ENCODE measurements at regions not wholly inside any gene's neighbourhood (a gene's known extent, or its start where the extent isn't known, plus 50 kb on each side); places are given as distances from the start of the nearest gene placed in this dataset.

GRCh38 chrX:96224279-96224678 is 460.4 kb upstream of the DIAPH2 start:
- no peak for ATAC-seq
- no peaks in the 10 kb centered on the region for H3K4me1 Mint-ChIP-seq (ENCODE audit: low read depth)
- intact Hi-C loops (cut with micrococcal nuclease) = no loop called here

DNA sequence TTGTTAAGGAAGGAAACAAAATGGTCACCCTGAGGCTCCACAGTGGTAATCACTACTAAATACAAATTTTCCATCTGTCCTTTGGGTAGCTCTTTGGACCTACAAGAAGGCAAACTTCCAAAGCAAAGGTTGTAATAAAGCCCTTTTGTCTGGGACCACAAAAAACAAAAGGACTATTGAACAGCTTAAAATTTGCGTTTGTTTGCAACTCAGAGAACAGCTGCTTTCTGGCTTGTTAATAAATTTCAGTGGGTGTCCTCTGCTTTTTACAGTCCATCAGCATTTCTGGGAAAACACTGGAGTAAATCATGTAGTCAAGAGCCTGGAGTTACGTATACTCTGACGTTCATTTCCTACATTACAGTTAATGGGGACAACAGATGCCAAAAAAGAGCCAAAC is 439.7 kb upstream of the DIAPH2 start:
- no peak overlapping the region for H3K27ac Mint-ChIP-seq
- H3K9me3 Mint-ChIP-seq = peaks cover 2% of the 10 kb centered on the region
- ChIA-PET CTCF (no interaction called here), POLR2A (no interaction called here)
- no peaks in the 10 kb centered on the region for H3K36me3 Mint-ChIP-seq (ENCODE audit: low read depth)
- no peak overlapping the region for H3K4me3 Mint-ChIP-seq
- intact Hi-C loops (cut with micrococcal nuclease) = no loop called here
- no peak for ATAC-seq
- no peaks in the 10 kb centered on the region for H3K4me1 Mint-ChIP-seq (ENCODE audit: low read depth)
- no peaks in the 10 kb centered on the region for H3K27me3 Mint-ChIP-seq
- DNase-seq = no peak
- no peak for TF ChIP-seq CTCF (IDR thresholded peaks at IDR 0.05)

More at GRCh38 chrX:96224279-96224678, 460.4 kb upstream of the DIAPH2 start:
- ChIA-PET POLR2A (no interaction called here), CTCF (no interaction called here)
- Mint-ChIP-seq H3K27me3 (no peaks in the 10 kb centered on the region), H3K27ac (no peak overlapping the region), H3K9me3 (no peaks in the 10 kb centered on the region), H3K36me3 (ENCODE audit: low read depth) (no peaks in the 10 kb centered on the region), H3K4me3 (no peak overlapping the region)
- TF ChIP-seq CTCF (IDR thresholded peaks at IDR 0.05) = no peak
- DNase-seq = no peak

- CTCF ChIA-PET = no interaction called here
- Mint-ChIP-seq H3K9me3 (peaks cover 2% of the 10 kb centered on the region), H3K36me3 (ENCODE audit: low read depth) (no peaks in the 10 kb centered on the region), H3K4me1 (ENCODE audit: low read depth) (no peaks in the 10 kb centered on the region), H3K4me3 (no peak overlapping the region), H3K27ac (no peak overlapping the region), H3K27me3 (no peaks in the 10 kb centered on the region)
- no peak for DNase-seq
- ATAC-seq = no peak
- intact Hi-C loops (cut with micrococcal nuclease) = no loop called here
- no peak for TF ChIP-seq CTCF (IDR thresholded peaks at IDR 0.05)
- POLR2A ChIA-PET = no interaction called here
Measured at GRCh38 chrX:96246436-96246835, 438.2 kb upstream of the DIAPH2 start.

Measured in activated CD8-positive, alpha-beta T cell treated with anti-CD3 and anti-CD28 coated beads for 36 hours (primary cell).